A673 (cell line): ENCODE measurements at regions not wholly inside any gene's neighbourhood (a gene's known extent, or its start where the extent isn't known, plus 50 kb on each side); places are given as distances from the start of the nearest gene placed in this dataset.

Experiments used
- EZH2 ChIP-seq: fragments of 200-600 bp; sonication (generic); IDR thresholded peaks from 2 replicates; pipeline ENCODE4 v1.6.1; 2017; ENCODE audit warnings: borderline replicate concordance, low read depth, mild to moderate bottlenecking, mixed read lengths, antibody characterized with exemption, low read length; ENCODE audit not compliant: poor library complexity, severe bottlenecking
- TF ChIP-seq, protein P1 (sequence below): fragments of 300-800, 200-600 bp; sonication (generic); conservative IDR thresholded peaks from 2 replicates; pipeline ENCODE4 v1.5.1; 2017; ENCODE audit warnings: low read depth, mild to moderate bottlenecking, antibody characterized with exemption, low read length, moderate library complexity, mixed read lengths

DNA sequence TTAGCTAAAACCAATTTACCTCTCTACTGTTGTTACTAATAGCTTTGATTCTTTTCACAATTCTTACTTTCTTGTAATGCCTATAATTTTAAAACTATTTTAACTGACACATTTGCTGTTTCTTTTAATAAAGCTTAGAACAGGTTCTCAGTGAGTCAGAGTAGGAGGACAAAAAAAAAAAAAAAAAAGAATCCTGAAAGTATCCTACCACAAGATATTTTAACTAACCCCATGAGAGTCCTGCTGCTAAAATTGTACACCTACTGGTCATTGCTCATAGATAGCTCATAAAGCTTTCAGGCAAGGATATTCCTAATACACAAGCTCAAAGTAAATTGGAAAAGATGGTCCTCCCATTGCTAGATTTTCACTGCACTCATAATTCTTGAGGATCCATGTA is 301.0 kb downstream of the CENPW start:
- TF ChIP-seq, protein P1, sequence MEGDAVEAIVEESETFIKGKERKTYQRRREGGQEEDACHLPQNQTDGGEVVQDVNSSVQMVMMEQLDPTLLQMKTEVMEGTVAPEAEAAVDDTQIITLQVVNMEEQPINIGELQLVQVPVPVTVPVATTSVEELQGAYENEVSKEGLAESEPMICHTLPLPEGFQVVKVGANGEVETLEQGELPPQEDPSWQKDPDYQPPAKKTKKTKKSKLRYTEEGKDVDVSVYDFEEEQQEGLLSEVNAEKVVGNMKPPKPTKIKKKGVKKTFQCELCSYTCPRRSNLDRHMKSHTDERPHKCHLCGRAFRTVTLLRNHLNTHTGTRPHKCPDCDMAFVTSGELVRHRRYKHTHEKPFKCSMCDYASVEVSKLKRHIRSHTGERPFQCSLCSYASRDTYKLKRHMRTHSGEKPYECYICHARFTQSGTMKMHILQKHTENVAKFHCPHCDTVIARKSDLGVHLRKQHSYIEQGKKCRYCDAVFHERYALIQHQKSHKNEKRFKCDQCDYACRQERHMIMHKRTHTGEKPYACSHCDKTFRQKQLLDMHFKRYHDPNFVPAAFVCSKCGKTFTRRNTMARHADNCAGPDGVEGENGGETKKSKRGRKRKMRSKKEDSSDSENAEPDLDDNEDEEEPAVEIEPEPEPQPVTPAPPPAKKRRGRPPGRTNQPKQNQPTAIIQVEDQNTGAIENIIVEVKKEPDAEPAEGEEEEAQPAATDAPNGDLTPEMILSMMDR = no peak
- TF ChIP-seq EZH2 = no peak
